Keratinocyte (primary cell): ENCODE measurements at regions not wholly inside any gene's neighbourhood (a gene's known extent, or its start where the extent isn't known, plus 50 kb on each side); places are given as distances from the start of the nearest gene placed in this dataset.

Experiments
- DNase-seq: peaks from one replicate; pipeline ENCODE4 v3.0.0-alpha.2; 2011; ENCODE audit warnings: low read depth, missing footprints, low spot score
- FAIRE-seq: peaks from 2 replicates; lab custom pipeline; 2011; peaks lifted over from hg19 to GRCh38; lab: Jason Lieb, UNC
- H2AFZ ChIP-seq: 2 replicates; pipeline ENCODE4 v1.6.0; 2012; ENCODE audit warnings: low read length, control low read depth, inconsistent platforms; ENCODE audit not compliant: control insufficient read depth
- H3K27ac ChIP-seq: 2 replicates; pipeline ENCODE4 v1.5.1; 2011; ENCODE audit warnings: low read length; ENCODE audit not compliant: control insufficient read depth, insufficient read depth
- H3K27me3 ChIP-seq: 3 replicates; pipeline ENCODE4 v1.6.0; 2011; ENCODE audit warnings: low read length; ENCODE audit not compliant: control insufficient read depth, insufficient read depth; ENCODE audit errors: extremely low read depth
- H3K36me3 ChIP-seq, 2 experiments: 2 replicates in 1 of 2; 3 replicates in 1 of 2; pipeline ENCODE4 v1.5.1; 2011; ENCODE audit warnings: low read length in 2 of 2, mild to moderate bottlenecking in 1 of 2; ENCODE audit not compliant: control insufficient read depth in 2 of 2, insufficient read depth in 2 of 2; ENCODE audit errors: extremely low read depth in 1 of 2
- H3K4me1 ChIP-seq: 3 replicates; pipeline ENCODE4 v1.5.1; 2011; ENCODE audit warnings: low read length; ENCODE audit not compliant: control insufficient read depth, insufficient read depth; ENCODE audit errors: extremely low read depth
- H3K4me2 ChIP-seq: 3 replicates; pipeline ENCODE4 v1.6.0; 2011; ENCODE audit warnings: low read depth, low read length; ENCODE audit not compliant: control insufficient read depth, insufficient read depth; ENCODE audit errors: extremely low read depth
- H3K4me3 ChIP-seq, 3 experiments: fragments of 200-600 bp in 1 of 3; sonication (generic) in 1 of 3; 2 replicates in 2 of 3; 3 replicates in 1 of 3; pipeline ENCODE4 v1.5.1; 2011 to 2016; ENCODE audit warnings: low read length in 3 of 3, mild to moderate bottlenecking in 3 of 3, control low read depth in 2 of 3, inconsistent platforms in 1 of 3, low read depth in 1 of 3, mixed read lengths in 1 of 3, mixed run types in 1 of 3, moderate library complexity in 1 of 3; ENCODE audit not compliant: control insufficient read depth in 2 of 3, insufficient read depth in 2 of 3; ENCODE audit errors: extremely low read depth in 1 of 3
- H3K79me2 ChIP-seq: 2 replicates; pipeline ENCODE4 v1.6.0; 2012; ENCODE audit warnings: low read length; ENCODE audit not compliant: control insufficient read depth, insufficient read depth
- H3K9ac ChIP-seq: 3 replicates; pipeline ENCODE4 v1.6.0; 2011; ENCODE audit warnings: low read length; ENCODE audit not compliant: control insufficient read depth, insufficient read depth; ENCODE audit errors: extremely low read depth
- H3K9me1 ChIP-seq: 3 replicates; pipeline ENCODE4 v1.6.0; 2011; ENCODE audit warnings: low read length; ENCODE audit not compliant: control insufficient read depth, insufficient read depth; ENCODE audit errors: extremely low read depth
- H3K9me3 ChIP-seq: 2 replicates; pipeline ENCODE4 v1.5.1; 2012; ENCODE audit warnings: low read depth, low read length; ENCODE audit not compliant: control insufficient read depth
- H4K20me1 ChIP-seq: 3 replicates; pipeline ENCODE4 v1.6.0; 2011; ENCODE audit warnings: low read length; ENCODE audit not compliant: control insufficient read depth, insufficient read depth; ENCODE audit errors: extremely low read depth
- CTCF ChIP-seq, 3 experiments: IDR thresholded peaks in 1 of 3; conservative IDR thresholded peaks in 1 of 3; optimal IDR thresholded peaks in 1 of 3; 2 replicates in 2 of 3; 3 replicates in 1 of 3; pipeline versions ENCODE3 to v1.5.1; 2011; ENCODE audit warnings: low read length in 3 of 3, mild to moderate bottlenecking in 3 of 3, moderate library complexity in 2 of 3, control low read depth in 1 of 3, inconsistent platforms in 1 of 3; ENCODE audit not compliant: insufficient read depth in 2 of 3; ENCODE audit errors: extremely low read depth in 1 of 3
- EZH2 ChIP-seq: IDR thresholded peaks from one replicate; pipeline ENCODE4 v1.6.1; 2012; ENCODE audit warnings: inconsistent platforms, mild to moderate bottlenecking, low read length, moderate library complexity
- dilution Hi-C: fragments of 300-500 bp; cut with MboI; formaldehyde crosslinking; loops from one replicate; pipeline ENCODE4 v1.7.0; 2020; ENCODE audit warnings: low sequenced_read_pairs; ENCODE audit not compliant: extremely low pct_ligation_motif_present

DNA sequence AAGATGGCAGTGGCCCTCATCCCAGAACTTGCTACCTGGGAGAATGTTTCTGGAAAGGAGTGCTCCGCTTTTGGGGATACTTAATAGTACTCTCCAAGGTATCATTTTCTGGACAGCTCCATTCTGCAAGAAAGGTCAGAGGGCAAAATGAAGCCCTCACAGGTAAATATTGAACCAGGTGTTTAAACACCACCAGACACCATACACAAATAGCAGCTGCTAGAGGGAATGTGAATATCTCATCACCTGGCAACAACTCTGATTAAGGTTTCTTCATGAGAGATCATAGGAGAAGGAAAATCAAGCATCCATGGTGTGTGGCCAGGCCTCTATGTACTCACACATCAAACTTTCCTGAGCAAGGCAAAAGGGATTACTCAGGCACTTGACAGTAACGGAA is 226.1 kb upstream of the FAT3 start:
- no peak overlapping the region for H3K4me2 ChIP-seq
- no peak overlapping the region for H2AFZ ChIP-seq
- no peaks in the 10 kb centered on the region for H3K36me3 ChIP-seq
- H3K4me1 ChIP-seq: no peaks in the 10 kb centered on the region
- no peaks in the 10 kb centered on the region for H4K20me1 ChIP-seq
- no peak overlapping the region for H3K4me3 ChIP-seq
- H3K27ac ChIP-seq: no peak overlapping the region
- H3K9ac ChIP-seq: no peak overlapping the region
- TF ChIP-seq CTCF (optimal IDR thresholded peaks at IDR 0.05 in 1 of 3, IDR thresholded peaks at IDR 0.05 in 1 of 3, conservative IDR thresholded peaks at IDR 0.05 in 1 of 3; ENCODE audit: extremely low read depth in 1 of 3, insufficient read depth in 2 of 3, low read length in 3 of 3) (no peak), EZH2 (no peak)
- FAIRE-seq: no peak
- no peaks in the 10 kb centered on the region for H3K9me3 ChIP-seq
- DNase-seq: no peak
- dilution Hi-C loops: loop anchor here (5.0 kb wide), 1 partner anchor 36 kb away; no protein-coding TSS in a partner anchor
- no peaks in the 10 kb centered on the region for H3K9me1 ChIP-seq
- H3K27me3 ChIP-seq: no peaks in the 10 kb centered on the region
- H3K79me2 ChIP-seq: no peaks in the 10 kb centered on the region

- Histone ChIP-seq H3K27ac (no peak overlapping the region), H3K79me2 (no peaks in the 10 kb centered on the region), H2AFZ (no peak overlapping the region), H3K36me3 (no peaks in the 10 kb centered on the region), H3K9me3 (no peaks in the 10 kb centered on the region), H3K4me1 (no peaks in the 10 kb centered on the region), H3K4me2 (no peak overlapping the region), H4K20me1 (no peaks in the 10 kb centered on the region), H3K27me3 (no peaks in the 10 kb centered on the region), H3K9ac (no peak overlapping the region), H3K4me3 (no peak overlapping the region), H3K9me1 (no peaks in the 10 kb centered on the region)
- FAIRE-seq: no peak
- no peak for DNase-seq
- TF ChIP-seq EZH2 (no peak), CTCF (optimal IDR thresholded peaks at IDR 0.05 in 1 of 3, IDR thresholded peaks at IDR 0.05 in 1 of 3, conservative IDR thresholded peaks at IDR 0.05 in 1 of 3; ENCODE audit: extremely low read depth in 1 of 3, insufficient read depth in 2 of 3, low read length in 3 of 3) (no peak)
- dilution Hi-C loops: loop anchor here (5.0 kb wide), 1 partner anchor 35 kb away; no protein-coding TSS in a partner anchor
Observed at GRCh38 chr11:91997226-91997625, 227.4 kb upstream of the FAT3 start.
